Fibroblast of skin of left biceps (primary cell): ENCODE measurements at regions not wholly inside any gene's neighbourhood (a gene's known extent, or its start where the extent isn't known, plus 50 kb on each side); places are given as distances from the start of the nearest gene placed in this dataset.
"Not testable (repeated sequence)": the region's sequence is repeated elsewhere in the genome, so short reads cannot be mapped to it uniquely, and the experiment has no call there.

Experiments
- DNase-seq, 2 experiments: peaks; one replicate each; pipeline ENCODE4 v3.0.0-alpha.2; 2013; ENCODE audit warnings: low read depth in 2 of 2

- no peak for DNase-seq
Observed at GRCh38 chr20:48231253-48231930, 446.1 kb upstream of the SULF2 start.

- no peak for DNase-seq
Observed at GRCh38 chr20:48230216-48230615, 444.9 kb upstream of the SULF2 start.

GRCh38 chr20:48227381-48227780 is 442.1 kb upstream of the SULF2 start:
- DNase-seq, result no peak

GRCh38 chr20:48226642-48227041 is 441.4 kb upstream of the SULF2 start:
- DNase-seq, result no peak

- DNase-seq, result no peak
Observed at GRCh38 chr20:48224533-48225050, 439.3 kb upstream of the SULF2 start.

- DNase-seq, result no peak
Observed at GRCh38 chr20:48223715-48224114, 438.4 kb upstream of the SULF2 start.

GRCh38 chr20:48222595-48223180 is 437.4 kb upstream of the SULF2 start:
- DNase-seq, result no peak

GRCh38 chr20:48220033-48220633 is 434.9 kb upstream of the SULF2 start:
- DNase-seq, result no peak

- DNase-seq, result no peak
Observed at GRCh38 chr20:48219306-48219705, 434.0 kb upstream of the SULF2 start.

GRCh38 chr20:48217190-48217589 is 431.9 kb upstream of the SULF2 start:
- no peak for DNase-seq

GRCh38 chr20:48215536-48215935 is 430.3 kb upstream of the SULF2 start:
- no peak for DNase-seq

- DNase-seq, result no peak
Observed at GRCh38 chr20:48214601-48215000, 429.3 kb upstream of the SULF2 start.

GRCh38 chr20:48213635-48214034 is 428.4 kb upstream of the SULF2 start:
- DNase-seq, result not testable (repeated sequence)

- no peak for DNase-seq
Observed at GRCh38 chr20:48212806-48213509, 427.7 kb upstream of the SULF2 start.

GRCh38 chr20:48211847-48212246 is 426.6 kb upstream of the SULF2 start:
- no peak for DNase-seq

GRCh38 chr20:48211238-48211637 is 426.0 kb upstream of the SULF2 start:
- DNase-seq, result no peak

GRCh38 chr20:48210111-48211027 is 425.1 kb upstream of the SULF2 start:
- no peak for DNase-seq

- DNase-seq, result no peak
Observed at GRCh38 chr20:48209102-48209501, 423.8 kb upstream of the SULF2 start.

GRCh38 chr20:48208176-48208575 is 422.9 kb upstream of the SULF2 start:
- DNase-seq, result no peak

GRCh38 chr20:48207505-48207904 is 422.2 kb upstream of the SULF2 start:
- no peak for DNase-seq

GRCh38 chr20:48205786-48206185 is 420.5 kb upstream of the SULF2 start:
- no peak for DNase-seq
